GM23338 (cell line): ENCODE measurements at regions not wholly inside any gene's neighbourhood (a gene's known extent, or its start where the extent isn't known, plus 50 kb on each side); places are given as distances from the start of the nearest gene placed in this dataset.

Experiments used
- CREB1 ChIP-seq: fragments of 250-450 bp; sonication (Bioruptor Pico); IDR thresholded peaks from 2 replicates; pipeline ENCODE4 v1.5.0; 2020; ENCODE audit warnings: low read depth, mild to moderate bottlenecking, moderate library complexity
- CTCF ChIP-seq, 2 experiments: fragments of 200-600 bp in 1 of 2; sonication (generic) in 1 of 2; conservative IDR thresholded peaks; 2 replicates each; pipeline versions ENCODE4 v1.5.1 to v1.6.1; 2016 to 2017; ENCODE audit warnings: antibody characterized with exemption in 2 of 2, low read depth in 2 of 2, mild to moderate bottlenecking in 2 of 2, moderate library complexity in 1 of 2
- EZH2 ChIP-seq: fragments of 200-600 bp; sonication (generic); IDR thresholded peaks from one replicate; pipeline ENCODE4 v1.8.0; 2017; ENCODE audit warnings: antibody characterized with exemption, mild to moderate bottlenecking, low read depth; ENCODE audit not compliant: unreplicated experiment
- REST ChIP-seq: IDR thresholded peaks from one replicate; pipeline ENCODE4 v1.6.1; 2018; ENCODE audit warnings: antibody characterized with exemption; ENCODE audit not compliant: unreplicated experiment
- STAT1 ChIP-seq: IDR thresholded peaks from one replicate; pipeline ENCODE4 v1.6.1; 2016; ENCODE audit warnings: antibody characterized with exemption; ENCODE audit not compliant: unreplicated experiment
- ZNF114 ChIP-seq: fragments of 250-450 bp; sonication (Bioruptor Pico); IDR thresholded peaks from 2 replicates; pipeline ENCODE4 v1.5.0; 2020; ENCODE audit warnings: mild to moderate bottlenecking, moderate library complexity

GRCh38 chr6:133101790-133102189 is 139.4 kb upstream of the EYA4 start:
- TF ChIP-seq CTCF (conservative IDR thresholded peaks at IDR 0.05; ENCODE audit: low read depth in 2 of 2) (no peak), STAT1 (no peak), EZH2 (no peak), REST (no peak), CREB1 (no peak), ZNF114 (CRISPR knock-in tag) (no peak)
